Skeletal muscle tissue (tissue), 3 donors: ENCODE measurements at regions not wholly inside any gene's neighbourhood (a gene's known extent, or its start where the extent isn't known, plus 50 kb on each side); places are given as distances from the start of the nearest gene placed in this dataset.

Experiments used
- H3K27ac ChIP-seq: one replicate; pipeline ENCODE4 v1.7.0; 2013; ENCODE audit warnings: mild to moderate bottlenecking, low read depth, low read length, inconsistent platforms
- H3K27me3 ChIP-seq, 3 donors: one replicate each; pipeline ENCODE4 v1.7.0; 2013; ENCODE audit warnings: low read length in 3 of 3; ENCODE audit not compliant: control insufficient read depth in 3 of 3, insufficient read depth in 3 of 3
- H3K36me3 ChIP-seq, 3 donors: one replicate each; pipeline ENCODE4 v1.7.0; 2013; ENCODE audit warnings: low read length in 3 of 3; ENCODE audit not compliant: control insufficient read depth in 3 of 3, insufficient read depth in 3 of 3
- H3K4me1 ChIP-seq, 3 donors: one replicate each; pipeline ENCODE4 v1.7.0; 2013; ENCODE audit warnings: low read length in 3 of 3, mild to moderate bottlenecking in 3 of 3; ENCODE audit not compliant: control insufficient read depth in 3 of 3, insufficient read depth in 3 of 3
- H3K4me3 ChIP-seq, 3 donors: one replicate each; pipeline ENCODE4 v1.7.0; 2013; ENCODE audit warnings: low read length in 3 of 3
- H3K9ac ChIP-seq, 3 donors: one replicate each; pipeline ENCODE4 v1.7.0; 2013; ENCODE audit warnings: low read length in 3 of 3, mild to moderate bottlenecking in 3 of 3, moderate library complexity in 2 of 3, low read depth in 1 of 3
- H3K9me3 ChIP-seq, 3 donors: one replicate each; pipeline ENCODE4 v1.7.0; 2013; ENCODE audit warnings: low read length in 3 of 3; ENCODE audit not compliant: control insufficient read depth in 3 of 3
- donor health status: Osteomylitis.

GRCh38 chr3:94739420-94739819 is 676.6 kb downstream of the NSUN3 start:
- H3K36me3 ChIP-seq: no peaks in the 10 kb centered on the region

GRCh38 chr3:94758751-94759150 is 695.9 kb downstream of the NSUN3 start:
- Histone ChIP-seq H3K27me3 (no peaks in the 10 kb centered on the region), H3K9ac (no peak overlapping the region), H3K36me3 (no peaks in the 10 kb centered on the region)

More at GRCh38 chr3:94739420-94739819, 676.6 kb downstream of the NSUN3 start:
- Histone ChIP-seq H3K9ac (no peak overlapping the region), H3K27ac (no peak overlapping the region), H3K4me1 (no peaks in the 10 kb centered on the region), H3K9me3 (peaks cover 0 to 4% (median 0%) of the 10 kb centered on the region in 3 donors), H3K4me3 (no peak overlapping the region), H3K27me3 (no peaks in the 10 kb centered on the region)

GRCh38 chr3:94772402-94772801 is 709.5 kb downstream of the NSUN3 start:
- Histone ChIP-seq H3K9ac (no peak overlapping the region), H3K4me1 (no peaks in the 10 kb centered on the region), H3K27ac (no peak overlapping the region), H3K36me3 (no peaks in the 10 kb centered on the region), H3K27me3 (no peaks in the 10 kb centered on the region), H3K4me3 (no peak overlapping the region), H3K9me3 (peaks cover 0 to 2% (median 0%) of the 10 kb centered on the region in 3 donors)

More at GRCh38 chr3:94758751-94759150, 695.9 kb downstream of the NSUN3 start:
- H3K9me3 ChIP-seq: peaks cover 0 to 3% (median 0%) of the 10 kb centered on the region in 3 donors
- H3K27ac ChIP-seq: no peak overlapping the region
- H3K4me1 ChIP-seq: no peaks in the 10 kb centered on the region
- no peak overlapping the region for H3K4me3 ChIP-seq

GRCh38 chr3:94775746-94776145 is 712.9 kb downstream of the NSUN3 start:
- Histone ChIP-seq H3K9ac (no peak overlapping the region), H3K4me1 (no peaks in the 10 kb centered on the region), H3K36me3 (no peaks in the 10 kb centered on the region), H3K4me3 (no peak overlapping the region), H3K27me3 (no peaks in the 10 kb centered on the region), H3K27ac (no peak overlapping the region), H3K9me3 (peaks cover 0 to 2% (median 0%) of the 10 kb centered on the region in 3 donors)

GRCh38 chr3:94776401-94776915 is 713.6 kb downstream of the NSUN3 start:
- Histone ChIP-seq H3K27me3 (no peaks in the 10 kb centered on the region), H3K9ac (no peak overlapping the region), H3K4me1 (no peaks in the 10 kb centered on the region), H3K36me3 (no peaks in the 10 kb centered on the region), H3K9me3 (peaks cover 0 to 2% (median 0%) of the 10 kb centered on the region in 3 donors), H3K4me3 (no peak overlapping the region), H3K27ac (no peak overlapping the region)

- Histone ChIP-seq H3K27ac (no peak overlapping the region), H3K4me1 (no peaks in the 10 kb centered on the region), H3K4me3 (no peak overlapping the region), H3K36me3 (no peaks in the 10 kb centered on the region), H3K9ac (no peak overlapping the region), H3K9me3 (no peaks in the 10 kb centered on the region), H3K27me3 (no peaks in the 10 kb centered on the region)
These were observed 715.4 kb downstream of the NSUN3 start for GRCh38 chr3:94778289-94778688.

GRCh38 chr3:94778814-94779494 is 716.1 kb downstream of the NSUN3 start:
- Histone ChIP-seq H3K4me1 (no peaks in the 10 kb centered on the region), H3K9ac (no peak overlapping the region), H3K27me3 (no peaks in the 10 kb centered on the region), H3K9me3 (no peaks in the 10 kb centered on the region), H3K27ac (no peak overlapping the region), H3K4me3 (no peak overlapping the region), H3K36me3 (no peaks in the 10 kb centered on the region)

- H3K27me3 ChIP-seq: no peaks in the 10 kb centered on the region
- no peaks in the 10 kb centered on the region for H3K4me1 ChIP-seq
- no peak overlapping the region for H3K9ac ChIP-seq
- H3K9me3 ChIP-seq: no peaks in the 10 kb centered on the region
- H3K4me3 ChIP-seq: no peak overlapping the region
- H3K36me3 ChIP-seq: no peaks in the 10 kb centered on the region
- H3K27ac ChIP-seq: no peak overlapping the region
These were observed 716.8 kb downstream of the NSUN3 start for GRCh38 chr3:94779699-94780098.

GRCh38 chr3:94784274-94784673 is 721.4 kb downstream of the NSUN3 start:
- Histone ChIP-seq H3K9ac (no peak overlapping the region), H3K27ac (no peak overlapping the region), H3K9me3 (no peaks in the 10 kb centered on the region), H3K4me3 (no peak overlapping the region), H3K27me3 (no peaks in the 10 kb centered on the region), H3K4me1 (no peaks in the 10 kb centered on the region), H3K36me3 (no peaks in the 10 kb centered on the region)

GRCh38 chr3:94787066-94787465 is 724.2 kb downstream of the NSUN3 start:
- H3K4me3 ChIP-seq: no peak overlapping the region
- no peaks in the 10 kb centered on the region for H3K27me3 ChIP-seq
- no peak overlapping the region for H3K9ac ChIP-seq
- no peaks in the 10 kb centered on the region for H3K9me3 ChIP-seq
- no peaks in the 10 kb centered on the region for H3K36me3 ChIP-seq
- H3K27ac ChIP-seq: no peak overlapping the region
- no peaks in the 10 kb centered on the region for H3K4me1 ChIP-seq
